Bronchial epithelial cell (primary cell): ENCODE measurements at regions not wholly inside any gene's neighbourhood (a gene's known extent, or its start where the extent isn't known, plus 50 kb on each side); places are given as distances from the start of the nearest gene placed in this dataset.

Experiments used
- DNase-seq: peaks from one replicate; pipeline ENCODE4 v3.0.0-alpha.2; 2010; ENCODE audit warnings: low read depth
- FAIRE-seq: peaks from 2 replicates; lab custom pipeline; 2011; peaks lifted over from hg19 to GRCh38; lab: Jason Lieb, UNC
- H3K27me3 ChIP-seq: 2 replicates; pipeline ENCODE4 v1.5.1; 2011; ENCODE audit warnings: low read length; ENCODE audit not compliant: control insufficient read depth, insufficient read depth
- H3K36me3 ChIP-seq: 2 replicates; pipeline ENCODE4 v1.5.1; 2011; ENCODE audit warnings: low read length; ENCODE audit not compliant: control insufficient read depth, insufficient read depth
- H3K4me3 ChIP-seq: 2 replicates; pipeline ENCODE4 v1.5.1; 2011; ENCODE audit warnings: mild to moderate bottlenecking, low read depth, low read length, control low read depth
- CTCF ChIP-seq: IDR thresholded peaks from 2 replicates; pipeline ENCODE4 v1.5.1; 2011; ENCODE audit warnings: mild to moderate bottlenecking, moderate library complexity, low read length, control low read depth, inconsistent platforms; ENCODE audit not compliant: insufficient read depth, severe bottlenecking

- TF ChIP-seq CTCF = no peak
- Histone ChIP-seq H3K27me3 (no peaks in the 10 kb centered on the region), H3K4me3 (no peak overlapping the region), H3K36me3 (no peaks in the 10 kb centered on the region)
- DNase-seq = no peak
- FAIRE-seq = no peak
Measured at GRCh38 chr2:15779381-15780041, 160.8 kb upstream of the MYCN start.

GRCh38 chr2:15780234-15780633, 160.1 kb upstream of the MYCN start:
- FAIRE-seq (no peak), DNase-seq (no peak)
- no peak for TF ChIP-seq CTCF
- Histone ChIP-seq H3K36me3 (no peaks in the 10 kb centered on the region), H3K27me3 (no peaks in the 10 kb centered on the region), H3K4me3 (no peak overlapping the region)

- Histone ChIP-seq H3K27me3 (no peaks in the 10 kb centered on the region), H3K4me3 (no peak overlapping the region), H3K36me3 (no peaks in the 10 kb centered on the region)
- DNase-seq = no peak
- no peak for TF ChIP-seq CTCF
- no peak for FAIRE-seq
Measured at GRCh38 chr2:15780912-15781574, 159.3 kb upstream of the MYCN start.

GRCh38 chr2:15782009-15782751, 158.2 kb upstream of the MYCN start:
- Histone ChIP-seq H3K4me3 (no peak overlapping the region), H3K36me3 (no peaks in the 10 kb centered on the region), H3K27me3 (no peaks in the 10 kb centered on the region)
- FAIRE-seq (peak; percentile 18), DNase-seq (peak; percentile 49)
- no peak for TF ChIP-seq CTCF

- H3K36me3 ChIP-seq = no peaks in the 10 kb centered on the region
- no peaks in the 10 kb centered on the region for H3K27me3 ChIP-seq
- DNase-seq = no peak
- H3K4me3 ChIP-seq = no peak overlapping the region
- TF ChIP-seq CTCF = no peak
- FAIRE-seq = peak; percentile 80
Measured at GRCh38 chr2:15782769-15783294, 157.5 kb upstream of the MYCN start.
